Mesenchymal stem cell (in vitro differentiated cells and primary cell): ENCODE measurements at regions not wholly inside any gene's neighbourhood (a gene's known extent, or its start where the extent isn't known, plus 50 kb on each side); places are given as distances from the start of the nearest gene placed in this dataset.
A peak's percentile ranks its signal among the peaks of the same experiment; 100 is the strongest.

Experiments used
- DNase-seq: peaks from one replicate; pipeline ENCODE4 v3.0.0-alpha.2; 2013
- H2AFZ ChIP-seq: one replicate; pipeline ENCODE4 v1.6.1; 2013; ENCODE audit warnings: low read depth, mild to moderate bottlenecking, control low read depth, inconsistent platforms, low read length, moderate library complexity
- H2AK5ac ChIP-seq: 2 replicates; pipeline ENCODE4 v1.6.1; 2013; ENCODE audit warnings: low read length, moderate library complexity, mild to moderate bottlenecking, inconsistent platforms; ENCODE audit not compliant: severe bottlenecking
- H2BK120ac ChIP-seq: one replicate; pipeline ENCODE4 v1.6.1; 2013; ENCODE audit warnings: low read depth, mild to moderate bottlenecking, inconsistent platforms, low read length, moderate library complexity
- H2BK12ac ChIP-seq, 2 experiments: one replicate each; pipeline ENCODE4 v1.6.1; 2013; ENCODE audit warnings: inconsistent platforms in 2 of 2, low read length in 2 of 2, mild to moderate bottlenecking in 2 of 2, moderate library complexity in 2 of 2, control low read depth in 1 of 2
- H2BK15ac ChIP-seq: one replicate; pipeline ENCODE4 v1.6.1; 2013; ENCODE audit warnings: mild to moderate bottlenecking, low read depth, inconsistent platforms; ENCODE audit not compliant: poor library complexity, severe bottlenecking
- H2BK5ac ChIP-seq: 2 replicates; pipeline ENCODE4 v1.6.1; 2013; ENCODE audit warnings: low read depth, mild to moderate bottlenecking, low read length, control low read depth, inconsistent platforms; ENCODE audit not compliant: poor library complexity, severe bottlenecking
- H3K14ac ChIP-seq, 2 experiments: one replicate each; pipeline ENCODE4 v1.6.1; 2013; ENCODE audit warnings: inconsistent platforms in 2 of 2, low read length in 2 of 2, control low read depth in 1 of 2, mild to moderate bottlenecking in 1 of 2, moderate library complexity in 1 of 2
- H3K18ac ChIP-seq, 2 experiments: one replicate each; pipeline ENCODE4 v1.6.1; 2013; ENCODE audit warnings: inconsistent platforms in 2 of 2, low read length in 2 of 2, control low read depth in 1 of 2, low read depth in 1 of 2, mild to moderate bottlenecking in 1 of 2
- H3K23ac ChIP-seq, 2 experiments: one replicate each; pipeline ENCODE4 v1.6.1; 2013; ENCODE audit warnings: inconsistent platforms in 2 of 2, low read length in 2 of 2, mild to moderate bottlenecking in 2 of 2, moderate library complexity in 2 of 2, control low read depth in 1 of 2
- H3K27ac ChIP-seq: 2 replicates; pipeline ENCODE4 v1.5.1; 2013; ENCODE audit warnings: mild to moderate bottlenecking, moderate library complexity, low read length, control low read depth, inconsistent platforms; ENCODE audit not compliant: poor library complexity, severe bottlenecking
- H3K27me3 ChIP-seq, 2 experiments: 2 replicates each; pipeline versions ENCODE4 v1.6.1 to v1.7.0; 2013; ENCODE audit warnings: low read length in 2 of 2, mild to moderate bottlenecking in 2 of 2, moderate library complexity in 2 of 2, control low read depth in 1 of 2, inconsistent platforms in 1 of 2; ENCODE audit not compliant: control insufficient read depth in 1 of 2, insufficient read depth in 1 of 2
- H3K36me3 ChIP-seq, 2 experiments: 2 replicates each; pipeline versions ENCODE4 v1.6.1 to v1.7.0; 2013; ENCODE audit warnings: low read length in 2 of 2, control low read depth in 1 of 2, inconsistent platforms in 1 of 2, low read depth in 1 of 2, mild to moderate bottlenecking in 1 of 2; ENCODE audit not compliant: insufficient read depth in 2 of 2, control insufficient read depth in 1 of 2
- H3K4ac ChIP-seq, 2 experiments: one replicate each; pipeline ENCODE4 v1.6.1; 2013; ENCODE audit warnings: inconsistent platforms in 2 of 2, low read length in 2 of 2, mild to moderate bottlenecking in 2 of 2, moderate library complexity in 2 of 2, control low read depth in 1 of 2, low read depth in 1 of 2
- H3K4me1 ChIP-seq: 2 replicates; pipeline ENCODE4 v1.6.1; 2013; ENCODE audit warnings: low read depth, low read length, control low read depth; ENCODE audit not compliant: control insufficient read depth, insufficient read depth
- H3K4me2 ChIP-seq: 2 replicates; pipeline ENCODE4 v1.6.1; 2013; ENCODE audit warnings: low read length, mild to moderate bottlenecking, inconsistent platforms; ENCODE audit not compliant: poor library complexity, severe bottlenecking
- H3K4me3 ChIP-seq, 2 experiments: 2 replicates each; pipeline versions ENCODE4 v1.5.1 to v1.7.0; 2013; ENCODE audit warnings: low read length in 2 of 2, mild to moderate bottlenecking in 2 of 2, control low read depth in 1 of 2, low read depth in 1 of 2; ENCODE audit not compliant: insufficient read depth in 1 of 2
- H3K79me1 ChIP-seq: replicated peaks from 2 replicates; pipeline ENCODE4 v1.6.1; 2013; ENCODE audit warnings: mild to moderate bottlenecking, control low read depth, low read length, inconsistent platforms; ENCODE audit not compliant: poor library complexity, severe bottlenecking
- H3K9ac ChIP-seq: 2 replicates; pipeline ENCODE4 v1.7.0; 2013; ENCODE audit warnings: mild to moderate bottlenecking, low read length, moderate library complexity
- H3K9me3 ChIP-seq: 2 replicates; pipeline ENCODE4 v1.7.0; 2013; ENCODE audit warnings: mild to moderate bottlenecking, low read length; ENCODE audit not compliant: control insufficient read depth
- H4K8ac ChIP-seq: one replicate; pipeline ENCODE4 v1.6.1; 2013; ENCODE audit warnings: inconsistent platforms, mild to moderate bottlenecking, low read length, moderate library complexity
- H4K91ac ChIP-seq: one replicate; pipeline ENCODE4 v1.6.1; 2013; ENCODE audit warnings: mild to moderate bottlenecking, low read length, inconsistent platforms
- WGBS: methylation state at CpG from one replicate; pipeline ENCODE4 v1.1.7; 2013; ENCODE audit warnings: mixed read lengths; 5-methylcytosine and 5-hydroxymethylcytosine counted together

- 87% methylated on average over 6 of the region's 7 CpGs for WGBS
- Histone ChIP-seq H2AK5ac (no peak overlapping the region), H3K4ac (no peak overlapping the region), H3K79me1 (no peaks in the 10 kb centered on the region), H4K91ac (no peak overlapping the region), H3K18ac (no peak overlapping the region), H3K4me3 (no peak overlapping the region), H2BK15ac (no peak overlapping the region), H2BK120ac (no peak overlapping the region), H2BK12ac (no peak overlapping the region), H3K14ac (no peak overlapping the region), H3K36me3 (no peaks in the 10 kb centered on the region), H2BK5ac (no peak overlapping the region), H3K27me3 (peaks cover 13 to 47% of the 10 kb centered on the region in 2 experiments), H3K23ac (no peak overlapping the region), H4K8ac (no peak overlapping the region), H3K9me3 (no peaks in the 10 kb centered on the region), H3K4me2 (no peak overlapping the region), H3K9ac (no peak overlapping the region), H2AFZ (no peak overlapping the region), H3K4me1 (no peaks in the 10 kb centered on the region), H3K27ac (no peak overlapping the region)
- no peak for DNase-seq
Observed at GRCh38 chr1:43024905-43025304, 66.2 kb upstream of the SLC2A1 start.

- H2AK5ac ChIP-seq, result no peak overlapping the region
- H2AFZ ChIP-seq, result no peak overlapping the region
- peak overlapping the region; percentile 29 for H4K91ac ChIP-seq
- no peak overlapping the region for H2BK15ac ChIP-seq
- H3K36me3 ChIP-seq, result no peaks in the 10 kb centered on the region
- no peaks in the 10 kb centered on the region for H3K4me1 ChIP-seq
- no peak overlapping the region for H2BK120ac ChIP-seq
- H3K79me1 ChIP-seq, result no peaks in the 10 kb centered on the region
- H3K18ac ChIP-seq, result no peak overlapping the region
- peaks cover 25 to 55% of the 10 kb centered on the region in 2 experiments for H3K27me3 ChIP-seq
- no peaks in the 10 kb centered on the region for H3K9me3 ChIP-seq
- WGBS, result 92% methylated on average over 14 of the region's 14 CpGs
- H3K9ac ChIP-seq, result no peak overlapping the region
- no peak overlapping the region for H3K4ac ChIP-seq
- H4K8ac ChIP-seq, result no peak overlapping the region
- DNase-seq, result no peak
- no peak overlapping the region for H3K27ac ChIP-seq
- no peak overlapping the region for H3K4me2 ChIP-seq
- H2BK5ac ChIP-seq, result no peak overlapping the region
- H3K14ac ChIP-seq, result no peak overlapping the region
- H3K4me3 ChIP-seq, result no peak overlapping the region
- peak overlapping the region in 1 of 2 experiments; percentile 5 for H3K23ac ChIP-seq
- H2BK12ac ChIP-seq, result no peak overlapping the region
Observed at GRCh38 chr1:43021547-43022474, 63.1 kb upstream of the SLC2A1 start.

- no peak overlapping the region for H2BK5ac ChIP-seq
- H3K23ac ChIP-seq, result no peak overlapping the region
- H3K79me1 ChIP-seq, result no peaks in the 10 kb centered on the region
- H3K9me3 ChIP-seq, result no peaks in the 10 kb centered on the region
- H3K4me1 ChIP-seq, result no peaks in the 10 kb centered on the region
- no peak overlapping the region for H3K4ac ChIP-seq
- H4K8ac ChIP-seq, result no peak overlapping the region
- H4K91ac ChIP-seq, result no peak overlapping the region
- no peaks in the 10 kb centered on the region for H3K36me3 ChIP-seq
- no peak overlapping the region for H2BK12ac ChIP-seq
- no peak overlapping the region for H3K18ac ChIP-seq
- no peak overlapping the region for H3K14ac ChIP-seq
- no peak overlapping the region for H2AFZ ChIP-seq
- H3K4me3 ChIP-seq, result no peak overlapping the region
- H3K27me3 ChIP-seq, result peaks cover 19 to 36% of the 10 kb centered on the region in 2 experiments
- no peak overlapping the region for H2AK5ac ChIP-seq
- H2BK15ac ChIP-seq, result no peak overlapping the region
- no peak overlapping the region for H2BK120ac ChIP-seq
- no peak overlapping the region for H3K4me2 ChIP-seq
- DNase-seq, result no peak
- WGBS, result 93% methylated on average over 3 of the region's 3 CpGs
- H3K27ac ChIP-seq, result no peak overlapping the region
- H3K9ac ChIP-seq, result no peak overlapping the region
Observed at GRCh38 chr1:43019226-43019625, 60.6 kb upstream of the SLC2A1 start.

GRCh38 chr1:43018121-43018520, 59.5 kb upstream of the SLC2A1 start:
- H4K8ac ChIP-seq, result no peak overlapping the region
- DNase-seq, result no peak

More at GRCh38 chr1:43018121-43018520, 59.5 kb upstream of the SLC2A1 start:
- Histone ChIP-seq H3K4me1 (no peaks in the 10 kb centered on the region), H2BK120ac (no peak overlapping the region), H3K14ac (no peak overlapping the region), H3K4ac (no peak overlapping the region), H3K36me3 (no peaks in the 10 kb centered on the region), H3K27ac (no peak overlapping the region), H2BK12ac (no peak overlapping the region), H4K91ac (no peak overlapping the region), H2AFZ (no peak overlapping the region), H2BK15ac (no peak overlapping the region), H2BK5ac (no peak overlapping the region), H3K18ac (no peak overlapping the region), H3K23ac (no peak overlapping the region), H3K79me1 (no peaks in the 10 kb centered on the region), H3K27me3 (peaks cover 21 to 32% of the 10 kb centered on the region in 2 experiments), H3K4me2 (no peak overlapping the region), H3K9me3 (no peaks in the 10 kb centered on the region), H3K4me3 (no peak overlapping the region), H2AK5ac (no peak overlapping the region), H3K9ac (no peak overlapping the region)
- 86% methylated on average over 3 of the region's 3 CpGs for WGBS
